ENCODE measurements at regions not wholly inside any gene's neighbourhood (a gene's known extent, or its start where the extent isn't known, plus 50 kb on each side); places are given as distances from the start of the nearest gene placed in this dataset.

- TF ChIP-seq, protein P1, sequence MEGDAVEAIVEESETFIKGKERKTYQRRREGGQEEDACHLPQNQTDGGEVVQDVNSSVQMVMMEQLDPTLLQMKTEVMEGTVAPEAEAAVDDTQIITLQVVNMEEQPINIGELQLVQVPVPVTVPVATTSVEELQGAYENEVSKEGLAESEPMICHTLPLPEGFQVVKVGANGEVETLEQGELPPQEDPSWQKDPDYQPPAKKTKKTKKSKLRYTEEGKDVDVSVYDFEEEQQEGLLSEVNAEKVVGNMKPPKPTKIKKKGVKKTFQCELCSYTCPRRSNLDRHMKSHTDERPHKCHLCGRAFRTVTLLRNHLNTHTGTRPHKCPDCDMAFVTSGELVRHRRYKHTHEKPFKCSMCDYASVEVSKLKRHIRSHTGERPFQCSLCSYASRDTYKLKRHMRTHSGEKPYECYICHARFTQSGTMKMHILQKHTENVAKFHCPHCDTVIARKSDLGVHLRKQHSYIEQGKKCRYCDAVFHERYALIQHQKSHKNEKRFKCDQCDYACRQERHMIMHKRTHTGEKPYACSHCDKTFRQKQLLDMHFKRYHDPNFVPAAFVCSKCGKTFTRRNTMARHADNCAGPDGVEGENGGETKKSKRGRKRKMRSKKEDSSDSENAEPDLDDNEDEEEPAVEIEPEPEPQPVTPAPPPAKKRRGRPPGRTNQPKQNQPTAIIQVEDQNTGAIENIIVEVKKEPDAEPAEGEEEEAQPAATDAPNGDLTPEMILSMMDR (IDR thresholded peaks at IDR 0.05; ENCODE audit: low read depth, low read length), result no peak
- TF ChIP-seq EZH2phosphoT487 (IDR thresholded peaks at IDR 0.05; ENCODE audit: low read depth), result no peak
- no peaks in the 10 kb centered on the region for H3K36me3 ChIP-seq (replicated peaks; ENCODE audit: low read depth, low read length)
- H3K4me2 ChIP-seq (ENCODE audit: low read length), result no peak overlapping the region
- no peak overlapping the region for H3K4me3 ChIP-seq (ENCODE audit: low read length)
- no peak overlapping the region for H3K9ac ChIP-seq (ENCODE audit: low read length)
- no peak overlapping the region for H3K27ac ChIP-seq (ENCODE audit: low read length)
- no peaks in the 10 kb centered on the region for H3K9me3 ChIP-seq (ENCODE audit: insufficient read depth, low read length)
- H3K4me1 ChIP-seq (ENCODE audit: low read length), result peaks cover 25% of the 10 kb centered on the region
- no peak overlapping the region for H2AFZ ChIP-seq (ENCODE audit: low read depth, low read length)
- no peaks in the 10 kb centered on the region for H3K27me3 ChIP-seq (ENCODE audit: low read depth, low read length)
- H3K79me2 ChIP-seq (ENCODE audit: low read length), result no peaks in the 10 kb centered on the region
- H4K20me1 ChIP-seq (ENCODE audit: insufficient read depth, low read length), result no peaks in the 10 kb centered on the region
Observed at GRCh38 chr18:34120294-34120693, 104.4 kb downstream of the NOL4 start.

DNA sequence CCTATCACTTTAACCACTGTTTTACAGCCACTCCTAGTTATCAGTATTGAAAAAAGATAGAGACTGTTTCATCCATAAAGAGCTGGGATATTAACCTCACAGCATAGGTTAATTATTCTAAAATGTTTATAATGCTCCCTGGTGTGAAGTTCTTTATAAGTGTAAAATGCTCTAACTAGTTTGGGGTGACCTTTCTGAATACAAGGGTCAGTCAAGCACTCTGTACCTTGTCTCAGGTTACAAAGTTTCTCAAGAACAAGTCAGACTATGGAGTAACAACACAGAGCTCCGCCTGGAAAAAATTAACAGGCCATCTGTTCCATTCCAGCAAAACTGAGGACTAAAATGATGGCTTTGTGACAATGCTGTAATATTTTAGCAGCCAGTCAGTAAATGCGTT, 107.4 kb downstream of the NOL4 start:
- H3K27me3 ChIP-seq (ENCODE audit: low read depth, low read length), result no peaks in the 10 kb centered on the region
- H3K79me2 ChIP-seq (ENCODE audit: low read length), result no peaks in the 10 kb centered on the region
- no peaks in the 10 kb centered on the region for H4K20me1 ChIP-seq (ENCODE audit: insufficient read depth, low read length)
- H3K4me3 ChIP-seq (ENCODE audit: low read length), result no peak overlapping the region
- no peak overlapping the region for H3K9ac ChIP-seq (ENCODE audit: low read length)
- H3K4me2 ChIP-seq (ENCODE audit: low read length), result no peak overlapping the region
- H3K27ac ChIP-seq (ENCODE audit: low read length), result no peak overlapping the region
- H3K4me1 ChIP-seq (ENCODE audit: low read length), result peaks cover 20% of the 10 kb centered on the region
- TF ChIP-seq EZH2phosphoT487 (IDR thresholded peaks at IDR 0.05; ENCODE audit: low read depth), result no peak
- TF ChIP-seq, protein P1 (IDR thresholded peaks at IDR 0.05; ENCODE audit: low read depth, low read length), result no peak
- no peaks in the 10 kb centered on the region for H3K9me3 ChIP-seq (ENCODE audit: insufficient read depth, low read length)
- no peaks in the 10 kb centered on the region for H3K36me3 ChIP-seq (replicated peaks; ENCODE audit: low read depth, low read length)
- H2AFZ ChIP-seq (ENCODE audit: low read depth, low read length), result no peak overlapping the region

DNA sequence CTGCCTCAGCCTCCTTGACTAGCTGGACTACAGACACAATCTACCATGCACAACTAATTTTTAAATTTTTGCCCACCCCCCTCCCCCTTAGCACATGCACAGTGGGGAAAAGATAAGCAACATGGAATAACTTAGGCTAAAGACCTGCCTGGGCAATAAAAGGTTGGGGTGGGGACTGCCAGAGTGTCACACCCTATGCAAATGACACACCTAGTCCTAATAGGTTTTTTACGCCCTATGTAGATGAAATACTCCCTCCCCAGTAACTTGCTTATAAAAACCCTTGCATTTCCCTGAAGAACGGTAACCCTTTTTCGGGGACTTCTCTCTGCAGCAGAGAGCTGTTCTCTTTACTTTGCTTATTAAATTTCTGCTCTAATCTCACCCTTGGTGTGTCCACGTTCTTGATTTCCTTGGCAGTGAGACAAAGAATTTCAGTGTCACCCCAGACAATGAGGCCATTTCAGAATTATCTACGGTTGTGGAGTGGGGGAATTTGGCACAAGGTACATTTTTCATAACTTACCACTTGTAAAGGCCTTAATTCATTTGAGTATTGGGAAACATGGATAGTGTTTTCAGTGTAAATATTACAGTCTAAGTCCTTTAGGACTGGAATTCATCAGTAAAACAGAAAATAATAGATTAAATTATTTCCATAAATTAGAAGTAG, 109.2 kb downstream of the NOL4 start:
- Histone ChIP-seq H3K27me3 (ENCODE audit: low read depth, low read length) (no peaks in the 10 kb centered on the region), H3K79me2 (ENCODE audit: low read length) (no peaks in the 10 kb centered on the region), H2AFZ (ENCODE audit: low read depth, low read length) (no peak overlapping the region), H4K20me1 (ENCODE audit: insufficient read depth, low read length) (no peaks in the 10 kb centered on the region), H3K27ac (ENCODE audit: low read length) (no peak overlapping the region), H3K4me2 (ENCODE audit: low read length) (no peak overlapping the region), H3K9ac (ENCODE audit: low read length) (no peak overlapping the region), H3K9me3 (ENCODE audit: insufficient read depth, low read length) (no peaks in the 10 kb centered on the region), H3K4me3 (ENCODE audit: low read length) (no peak overlapping the region), H3K4me1 (ENCODE audit: low read length) (peaks cover 5% of the 10 kb centered on the region; the same call in 1 of the 2 replicates), H3K36me3 (replicated peaks; ENCODE audit: low read depth, low read length) (no peaks in the 10 kb centered on the region)
- TF ChIP-seq, protein P1 (IDR thresholded peaks at IDR 0.05; ENCODE audit: low read depth, low read length), result no peak
- no peak for TF ChIP-seq EZH2phosphoT487 (IDR thresholded peaks at IDR 0.05; ENCODE audit: low read depth)

DNA sequence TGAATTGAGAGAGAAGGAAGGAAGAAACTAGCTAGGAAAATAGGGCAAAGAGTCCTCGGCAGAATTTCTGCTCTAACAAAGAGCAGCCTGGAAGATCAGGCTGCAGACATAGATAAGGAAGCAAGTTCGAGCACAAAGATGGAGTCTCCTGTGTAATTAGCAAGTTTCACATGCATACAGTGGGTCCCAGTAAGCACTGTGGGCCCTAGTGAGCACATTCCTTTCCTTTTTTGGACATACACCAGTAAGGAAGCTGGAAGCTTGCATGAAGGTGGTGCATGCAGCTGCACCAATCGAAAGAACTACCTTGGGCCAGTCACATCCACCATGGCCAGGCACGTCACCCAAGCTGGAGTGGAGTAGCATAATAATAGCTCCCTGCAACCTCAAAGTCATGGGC, 109.7 kb downstream of the NOL4 start:
- no peaks in the 10 kb centered on the region for H3K79me2 ChIP-seq (ENCODE audit: low read length)
- H3K27ac ChIP-seq (ENCODE audit: low read length), result no peak overlapping the region

More for the DNA sequence above, 109.7 kb downstream of the NOL4 start:
- H3K4me3 ChIP-seq (ENCODE audit: low read length), result no peak overlapping the region
- TF ChIP-seq, protein P1 (IDR thresholded peaks at IDR 0.05; ENCODE audit: low read depth, low read length), result no peak
- TF ChIP-seq EZH2phosphoT487 (IDR thresholded peaks at IDR 0.05; ENCODE audit: low read depth), result no peak
- H3K9ac ChIP-seq (ENCODE audit: low read length), result no peak overlapping the region
- no peaks in the 10 kb centered on the region for H3K9me3 ChIP-seq (ENCODE audit: insufficient read depth, low read length)
- H3K27me3 ChIP-seq (ENCODE audit: low read depth, low read length), result no peaks in the 10 kb centered on the region
- no peak overlapping the region for H2AFZ ChIP-seq (ENCODE audit: low read depth, low read length)
- H4K20me1 ChIP-seq (ENCODE audit: insufficient read depth, low read length), result no peaks in the 10 kb centered on the region
- no peak overlapping the region for H3K4me2 ChIP-seq (ENCODE audit: low read length)
- H3K36me3 ChIP-seq (replicated peaks; ENCODE audit: low read depth, low read length), result no peaks in the 10 kb centered on the region
- no peaks in the 10 kb centered on the region for H3K4me1 ChIP-seq (ENCODE audit: low read length)

Measured in OCI-LY3 (cell line).